ENCODE measurements at regions not wholly inside any gene's neighbourhood (a gene's known extent, or its start where the extent isn't known, plus 50 kb on each side); places are given as distances from the start of the nearest gene placed in this dataset.

- H3K9me3 ChIP-seq: no peaks in the 10 kb centered on the region
- ATAC-seq (no peak), DNase-seq (peak; percentile 25)
- H3K4me3 ChIP-seq: no peak overlapping the region
- no peak overlapping the region for H3K27ac ChIP-seq
- H3K27me3 ChIP-seq: peaks cover 38% of the 10 kb centered on the region
- no peak for TF ChIP-seq CTCF (IDR thresholded peaks at IDR 0.05)
- H3K36me3 ChIP-seq: no peaks in the 10 kb centered on the region
- H3K4me1 ChIP-seq: no peaks in the 10 kb centered on the region
- intact Hi-C loops (cut with DNase I): no loop called here
These were observed 153.8 kb downstream of the ACTL8 start for GRCh38 chr1:17908945-17909344.

GRCh38 chr1:17909634-17910033 is 154.5 kb downstream of the ACTL8 start:
- intact Hi-C loops (cut with DNase I): no loop called here
- Histone ChIP-seq H3K9me3 (no peaks in the 10 kb centered on the region), H3K4me3 (no peak overlapping the region), H3K36me3 (no peaks in the 10 kb centered on the region), H3K4me1 (no peaks in the 10 kb centered on the region), H3K27ac (no peak overlapping the region), H3K27me3 (peaks cover 45% of the 10 kb centered on the region)
- ATAC-seq: peak; percentile 21
- peak; percentile 46 for DNase-seq
- peak; percentile 16 for TF ChIP-seq CTCF (IDR thresholded peaks at IDR 0.05)

GRCh38 chr1:17911791-17912190 is 156.7 kb downstream of the ACTL8 start:
- no peak for TF ChIP-seq CTCF (IDR thresholded peaks at IDR 0.05)
- no peak for ATAC-seq
- no peaks in the 10 kb centered on the region for H3K9me3 ChIP-seq
- H3K4me1 ChIP-seq: no peaks in the 10 kb centered on the region
- no peak for DNase-seq
- H3K36me3 ChIP-seq: no peaks in the 10 kb centered on the region
- no peak overlapping the region for H3K27ac ChIP-seq
- H3K4me3 ChIP-seq: no peak overlapping the region
- intact Hi-C loops (cut with DNase I): no loop called here
- peaks cover 40% of the 10 kb centered on the region for H3K27me3 ChIP-seq

- no peak overlapping the region for H3K27ac ChIP-seq
- no peak overlapping the region for H3K4me3 ChIP-seq
- H3K36me3 ChIP-seq: no peaks in the 10 kb centered on the region
- no peaks in the 10 kb centered on the region for H3K9me3 ChIP-seq
- peak; percentile 18 for DNase-seq
- ATAC-seq: no peak
- H3K4me1 ChIP-seq: no peaks in the 10 kb centered on the region
- TF ChIP-seq CTCF (IDR thresholded peaks at IDR 0.05): no peak
- intact Hi-C loops (cut with DNase I): no loop called here
- H3K27me3 ChIP-seq: peaks cover 42% of the 10 kb centered on the region
These were observed 157.4 kb downstream of the ACTL8 start for GRCh38 chr1:17912491-17912890.

- Histone ChIP-seq H3K4me3 (no peak overlapping the region), H3K27me3 (peaks cover 46% of the 10 kb centered on the region), H3K36me3 (no peaks in the 10 kb centered on the region), H3K9me3 (no peaks in the 10 kb centered on the region), H3K27ac (no peak overlapping the region), H3K4me1 (no peaks in the 10 kb centered on the region)
- no peak for ATAC-seq
- intact Hi-C loops (cut with DNase I): no loop called here
- no peak for TF ChIP-seq CTCF (IDR thresholded peaks at IDR 0.05)
- no peak for DNase-seq
These were observed 158.4 kb downstream of the ACTL8 start for GRCh38 chr1:17913326-17914115.
